HEK293T (cell line): ENCODE measurements at regions not wholly inside any gene's neighbourhood (a gene's known extent, or its start where the extent isn't known, plus 50 kb on each side); places are given as distances from the start of the nearest gene placed in this dataset.

Experiments
- CTCF ChIA-PET: fragments of 350-600 bp; formaldehyde crosslinking; extraction: SDS; loops from one replicate; lab custom pipeline; 2021; ENCODE audit warnings: antibody characterized with exemption, inconsistent platforms; lab: Yijun Ruan, JAX
- POLR2A ChIA-PET: fragments of 350-600 bp; formaldehyde crosslinking; extraction: SDS; loops from one replicate; lab custom pipeline; 2020; ENCODE audit warnings: antibody characterized with exemption, inconsistent platforms; lab: Yijun Ruan, JAX
- DNase-seq: peaks from one replicate; pipeline ENCODE4 v3.0.0; 2012; ENCODE audit warnings: mixed read lengths; ENCODE audit errors: extremely low spot score
- ARNT ChIP-seq: fragments of 450-650 bp; IDR thresholded peaks from 2 replicates; pipeline ENCODE4 v1.6.1; 2017; ENCODE audit warnings: mild to moderate bottlenecking
- BHLHE40 ChIP-seq: fragments of 450-650 bp; IDR thresholded peaks from 2 replicates; pipeline ENCODE4 v1.6.1; 2016; ENCODE audit warnings: mild to moderate bottlenecking, moderate library complexity, borderline replicate concordance
- CTBP1 ChIP-seq: fragments of 450-650 bp; IDR thresholded peaks from 2 replicates; pipeline ENCODE4 v1.6.1; 2016; ENCODE audit warnings: borderline replicate concordance
- ELF4 ChIP-seq: fragments of 450-650 bp; IDR thresholded peaks from 2 replicates; pipeline ENCODE4 v1.6.1; 2017; ENCODE audit warnings: antibody characterized with exemption
- FOXA1 ChIP-seq: fragments of 450-650 bp; IDR thresholded peaks from 2 replicates; pipeline ENCODE4 v1.6.1; 2016; ENCODE audit warnings: mild to moderate bottlenecking
- FOXK2 ChIP-seq: fragments of 450-650 bp; IDR thresholded peaks from 2 replicates; pipeline ENCODE4 v1.6.1; 2016; ENCODE audit warnings: mild to moderate bottlenecking
- FOXM1 ChIP-seq: fragments of 450-650 bp; IDR thresholded peaks from 2 replicates; pipeline ENCODE4 v1.6.1; 2017; ENCODE audit warnings: mild to moderate bottlenecking, borderline replicate concordance
- HDGF ChIP-seq: fragments of 450-650 bp; IDR thresholded peaks from 2 replicates; pipeline ENCODE4 v1.6.1; 2017; ENCODE audit warnings: antibody characterized with exemption, borderline replicate concordance
- L3MBTL2 ChIP-seq: fragments of 450-650 bp; conservative IDR thresholded peaks from 2 replicates; pipeline ENCODE4 v1.6.1; 2016; ENCODE audit warnings: mild to moderate bottlenecking
- LEF1 ChIP-seq: fragments of 450-650 bp; IDR thresholded peaks from 2 replicates; pipeline ENCODE4 v1.6.1; 2017; ENCODE audit warnings: mild to moderate bottlenecking, borderline replicate concordance
- NFRKB ChIP-seq: fragments of 450-650 bp; IDR thresholded peaks from 2 replicates; pipeline ENCODE4 v1.6.1; 2016; ENCODE audit warnings: mild to moderate bottlenecking, moderate library complexity
- SP1 ChIP-seq: fragments of 450-650 bp; IDR thresholded peaks from 2 replicates; pipeline ENCODE4 v1.6.1; 2017
- SUZ12 ChIP-seq: fragments of 450-650 bp; IDR thresholded peaks from 2 replicates; pipeline ENCODE4 v1.6.1; 2016; ENCODE audit warnings: mild to moderate bottlenecking
- TARDBP ChIP-seq: fragments of 450-650 bp; IDR thresholded peaks from 2 replicates; pipeline ENCODE4 v1.6.1; 2016
- ZNF384 ChIP-seq: fragments of 450-650 bp; IDR thresholded peaks from 2 replicates; pipeline ENCODE4 v1.6.1; 2016
- TF ChIP-seq, protein P1 (sequence below): fragments of 450-650 bp; IDR thresholded peaks from 2 replicates; pipeline ENCODE4 v1.6.1; 2016

- TF ChIP-seq, protein P1, sequence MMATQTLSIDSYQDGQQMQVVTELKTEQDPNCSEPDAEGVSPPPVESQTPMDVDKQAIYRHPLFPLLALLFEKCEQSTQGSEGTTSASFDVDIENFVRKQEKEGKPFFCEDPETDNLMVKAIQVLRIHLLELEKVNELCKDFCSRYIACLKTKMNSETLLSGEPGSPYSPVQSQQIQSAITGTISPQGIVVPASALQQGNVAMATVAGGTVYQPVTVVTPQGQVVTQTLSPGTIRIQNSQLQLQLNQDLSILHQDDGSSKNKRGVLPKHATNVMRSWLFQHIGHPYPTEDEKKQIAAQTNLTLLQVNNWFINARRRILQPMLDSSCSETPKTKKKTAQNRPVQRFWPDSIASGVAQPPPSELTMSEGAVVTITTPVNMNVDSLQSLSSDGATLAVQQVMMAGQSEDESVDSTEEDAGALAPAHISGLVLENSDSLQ: no peak
- TF ChIP-seq NFRKB (no peak), SUZ12 (no peak), TARDBP (no peak), HDGF (no peak), ARNT (no peak)
- ChIA-PET POLR2A (no interaction called here), CTCF (interaction anchor here (0.6 kb wide), 1 partner anchor 66 kb away, joined by 4 read pairs; no protein-coding TSS in a partner anchor)
- DNase-seq: no peak
Observed at GRCh38 chr9:73265876-73266275, 114.2 kb downstream of the ANXA1 start.

DNA sequence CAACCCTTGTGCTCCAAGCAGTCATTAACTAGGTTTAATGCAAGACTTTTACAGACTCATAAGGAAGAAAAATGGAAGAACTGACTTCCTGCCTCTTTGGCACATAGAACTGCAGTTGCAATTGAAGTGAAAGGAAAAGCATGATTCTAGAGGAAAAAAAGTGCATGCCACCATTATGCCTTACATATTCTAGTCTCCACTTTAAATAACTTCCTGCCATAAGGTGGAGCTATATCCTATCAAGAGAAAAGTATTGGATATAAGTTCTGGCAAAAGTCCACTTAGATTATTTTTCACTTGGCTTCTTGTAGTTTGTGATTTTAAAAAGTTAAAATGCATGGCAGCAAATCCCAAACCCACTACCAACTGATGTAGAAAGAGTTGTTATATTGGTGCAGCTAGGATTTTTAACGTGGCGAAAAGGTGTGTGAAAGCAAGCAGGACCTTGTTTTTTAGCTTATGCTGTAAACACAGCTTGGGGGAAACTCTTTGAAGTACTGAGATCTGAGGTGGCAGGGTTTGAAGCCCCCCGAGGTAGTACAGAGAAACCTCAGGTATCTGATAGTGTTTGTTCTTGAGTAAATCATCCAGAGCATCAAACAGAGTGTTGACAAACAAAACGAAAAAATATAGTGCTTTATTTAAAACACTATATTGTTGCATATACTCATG is 117.9 kb downstream of the ANXA1 start:
- no peak for TF ChIP-seq CTBP1
- no peak for TF ChIP-seq FOXK2
- no peak for TF ChIP-seq LEF1
- TF ChIP-seq HDGF: no peak
- no peak for TF ChIP-seq L3MBTL2
- TF ChIP-seq, protein P1: no peak
- TF ChIP-seq FOXA1: no peak
- TF ChIP-seq TARDBP: no peak
- no peak for TF ChIP-seq SUZ12
- no peak for TF ChIP-seq ZNF384
- no peak for TF ChIP-seq FOXM1
- no peak for TF ChIP-seq ELF4
- TF ChIP-seq ARNT: no peak
- TF ChIP-seq SP1: no peak
- TF ChIP-seq NFRKB: no peak
- no peak for TF ChIP-seq BHLHE40
- CTCF ChIA-PET: interaction anchor here (0.6 kb wide), 1 partner anchor 1191 kb away, joined by 3 read pairs; no protein-coding TSS in a partner anchor
- POLR2A ChIA-PET: no interaction called here
- DNase-seq: no peak

GRCh38 chr9:73270967-73271721 is 119.5 kb downstream of the ANXA1 start:
- CTCF ChIA-PET: interaction anchor here (0.7 kb wide), 1 partner anchor 147 kb away, joined by 6 read pairs; no protein-coding TSS in a partner anchor
- POLR2A ChIA-PET: no interaction called here
- no peak for DNase-seq
- no peak for TF ChIP-seq CTBP1
- no peak for TF ChIP-seq HDGF
- TF ChIP-seq NFRKB: no peak

- CTCF ChIA-PET: no interaction called here
- POLR2A ChIA-PET: no interaction called here
Observed at GRCh38 chr9:73280113-73280512, 128.4 kb downstream of the ANXA1 start.

GRCh38 chr9:73284377-73284776 is 132.7 kb downstream of the ANXA1 start:
- no peak for DNase-seq
- TF ChIP-seq, protein P1: no peak
- no peak for TF ChIP-seq SUZ12
- TF ChIP-seq BHLHE40: no peak
- no peak for TF ChIP-seq CTBP1
- TF ChIP-seq SP1: no peak
- no peak for TF ChIP-seq HDGF
- TF ChIP-seq ELF4: no peak
- TF ChIP-seq TARDBP: no peak
- no peak for TF ChIP-seq ARNT
- POLR2A ChIA-PET: no interaction called here
- CTCF ChIA-PET: no interaction called here

More at GRCh38 chr9:73280113-73280512, 128.4 kb downstream of the ANXA1 start:
- no peak for DNase-seq
- TF ChIP-seq NFRKB: no peak
- TF ChIP-seq CTBP1: no peak
- TF ChIP-seq, protein P1: no peak
- no peak for TF ChIP-seq FOXA1
- no peak for TF ChIP-seq SUZ12
- TF ChIP-seq ELF4: no peak
- TF ChIP-seq BHLHE40: no peak
- TF ChIP-seq TARDBP: no peak
- no peak for TF ChIP-seq ZNF384
- no peak for TF ChIP-seq ARNT

DNA sequence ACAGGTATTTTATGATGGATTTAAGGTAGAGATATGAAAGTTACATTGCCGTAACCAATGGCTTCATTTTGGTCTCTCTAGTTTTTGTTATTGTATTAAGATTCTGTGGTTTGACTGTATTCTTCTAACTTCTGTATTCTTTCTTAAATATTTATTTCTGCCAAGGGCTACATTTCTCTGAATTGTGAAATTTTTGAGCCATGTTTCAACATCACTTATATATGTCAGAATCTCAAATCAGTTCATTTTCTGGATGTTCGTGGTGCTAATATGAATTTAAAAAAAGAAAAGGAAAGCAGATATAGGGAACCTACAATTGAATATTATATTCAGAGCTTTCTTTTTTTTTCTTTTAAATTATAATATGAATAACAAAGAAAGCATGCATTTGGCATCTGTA is 142.7 kb downstream of the ANXA1 start:
- POLR2A ChIA-PET: no interaction called here
- TF ChIP-seq TARDBP (no peak), CTBP1 (no peak), SUZ12 (no peak), ARNT (no peak), LEF1 (no peak), BHLHE40 (no peak), FOXA1 (no peak), HDGF (no peak), SP1 (no peak)
- TF ChIP-seq, protein P1: no peak
- CTCF ChIA-PET: no interaction called here
- DNase-seq: no peak
